ENCODE measurements at regions not wholly inside any gene's neighbourhood (a gene's known extent, or its start where the extent isn't known, plus 50 kb on each side); places are given as distances from the start of the nearest gene placed in this dataset.

GRCh38 chr3:70832089-70832833 is 519.8 kb upstream of the MDFIC2 start:
- Mint-ChIP-seq H3K4me1 (ENCODE audit: low read depth) (peaks cover 3% of the 10 kb centered on the region), H3K27me3 (peaks cover 2% of the 10 kb centered on the region), H3K27ac (no peak overlapping the region), H3K9me3 (ENCODE audit: low read depth) (no peaks in the 10 kb centered on the region), H3K4me3 (ENCODE audit: low read depth) (no peak overlapping the region), H3K36me3 (ENCODE audit: insufficient read depth) (no peaks in the 10 kb centered on the region)
- TF ChIP-seq CTCF (IDR thresholded peaks at IDR 0.05; ENCODE audit: unreplicated experiment): no peak
- no peak for DNase-seq (ENCODE audit: low spot score, unreplicated experiment)

GRCh38 chr3:70829092-70829491 is 516.7 kb upstream of the MDFIC2 start:
- no peak for DNase-seq (ENCODE audit: low spot score, unreplicated experiment)
- Mint-ChIP-seq H3K27ac (no peak overlapping the region), H3K4me3 (ENCODE audit: low read depth) (no peak overlapping the region), H3K4me1 (ENCODE audit: low read depth) (peaks cover 7% of the 10 kb centered on the region), H3K9me3 (ENCODE audit: low read depth) (no peaks in the 10 kb centered on the region), H3K27me3 (peaks cover 2% of the 10 kb centered on the region), H3K36me3 (ENCODE audit: insufficient read depth) (no peaks in the 10 kb centered on the region)
- no peak for TF ChIP-seq CTCF (IDR thresholded peaks at IDR 0.05; ENCODE audit: unreplicated experiment)

GRCh38 chr3:70824773-70825172 is 512.3 kb upstream of the MDFIC2 start:
- no peak overlapping the region for H3K27ac Mint-ChIP-seq
- H3K4me1 Mint-ChIP-seq (ENCODE audit: low read depth): peaks cover 7% of the 10 kb centered on the region
- H3K36me3 Mint-ChIP-seq (ENCODE audit: insufficient read depth): no peaks in the 10 kb centered on the region
- no peak for DNase-seq (ENCODE audit: low spot score, unreplicated experiment)
- no peak overlapping the region for H3K4me3 Mint-ChIP-seq (ENCODE audit: low read depth)
- H3K9me3 Mint-ChIP-seq (ENCODE audit: low read depth): no peaks in the 10 kb centered on the region
- TF ChIP-seq CTCF (IDR thresholded peaks at IDR 0.05; ENCODE audit: unreplicated experiment): no peak
- no peaks in the 10 kb centered on the region for H3K27me3 Mint-ChIP-seq

- no peak for DNase-seq (ENCODE audit: low spot score, unreplicated experiment)
- Mint-ChIP-seq H3K4me1 (ENCODE audit: low read depth) (peaks cover 7% of the 10 kb centered on the region), H3K36me3 (ENCODE audit: insufficient read depth) (no peaks in the 10 kb centered on the region), H3K4me3 (ENCODE audit: low read depth) (no peak overlapping the region), H3K27ac (no peak overlapping the region), H3K27me3 (no peaks in the 10 kb centered on the region), H3K9me3 (ENCODE audit: low read depth) (no peaks in the 10 kb centered on the region)
- no peak for TF ChIP-seq CTCF (IDR thresholded peaks at IDR 0.05; ENCODE audit: unreplicated experiment)
Observed at GRCh38 chr3:70824078-70824477, 511.6 kb upstream of the MDFIC2 start.

- no peaks in the 10 kb centered on the region for H3K27me3 Mint-ChIP-seq
- H3K4me1 Mint-ChIP-seq (ENCODE audit: low read depth): peaks cover 6% of the 10 kb centered on the region
- no peaks in the 10 kb centered on the region for H3K36me3 Mint-ChIP-seq (ENCODE audit: insufficient read depth)
- H3K27ac Mint-ChIP-seq: no peak overlapping the region
- DNase-seq (ENCODE audit: low spot score, unreplicated experiment): no peak
- no peak overlapping the region for H3K4me3 Mint-ChIP-seq (ENCODE audit: low read depth)
- H3K9me3 Mint-ChIP-seq (ENCODE audit: low read depth): no peaks in the 10 kb centered on the region
- no peak for TF ChIP-seq CTCF (IDR thresholded peaks at IDR 0.05; ENCODE audit: unreplicated experiment)
Observed at GRCh38 chr3:70823622-70824021, 511.2 kb upstream of the MDFIC2 start.
